COLO668 (cell line): ENCODE measurements at regions not wholly inside any gene's neighbourhood (a gene's known extent, or its start where the extent isn't known, plus 50 kb on each side); places are given as distances from the start of the nearest gene placed in this dataset.
A peak's percentile ranks its signal among the peaks of the same experiment; 100 is the strongest.

Experiments used
- DNase-seq: peaks from one replicate; lab custom pipeline; 2025; ENCODE audit not compliant: unreplicated experiment; lab: John Stamatoyannopoulos, UW

GRCh38 chr14:100463937-100464336 lies 123.3 kb downstream of the BEGAIN start:
- no peak for DNase-seq

GRCh38 chr14:100466111-100466856 lies 120.9 kb downstream of the BEGAIN start:
- DNase-seq = no peak

- no peak for DNase-seq
Observed at GRCh38 chr14:100467046-100467750, 120.0 kb downstream of the BEGAIN start.

- no peak for DNase-seq
Observed at GRCh38 chr14:100467939-100468338, 119.3 kb downstream of the BEGAIN start.

GRCh38 chr14:100468557-100468956 lies 118.7 kb downstream of the BEGAIN start:
- no peak for DNase-seq

- DNase-seq = no peak
Observed at GRCh38 chr14:100469632-100470522, 117.3 kb downstream of the BEGAIN start.

GRCh38 chr14:100470523-100470897 lies 116.7 kb downstream of the BEGAIN start:
- DNase-seq = no peak

GRCh38 chr14:100471441-100472093 lies 115.7 kb downstream of the BEGAIN start:
- peak; percentile 94 for DNase-seq

GRCh38 chr14:100472094-100472455 lies 115.1 kb downstream of the BEGAIN start:
- peak; percentile 98 for DNase-seq

GRCh38 chr14:100472491-100472890 lies 114.7 kb downstream of the BEGAIN start:
- no peak for DNase-seq

- DNase-seq = peak; percentile 69
Observed at GRCh38 chr14:100473249-100473648, 114.0 kb downstream of the BEGAIN start.

GRCh38 chr14:100474196-100474595 lies 113.0 kb downstream of the BEGAIN start:
- DNase-seq = no peak

- no peak for DNase-seq
Observed at GRCh38 chr14:100475268-100475667, 111.9 kb downstream of the BEGAIN start.

- peak; percentile 82 for DNase-seq
Observed at GRCh38 chr14:100476012-100476822, 111.0 kb downstream of the BEGAIN start.

- DNase-seq = no peak
Observed at GRCh38 chr14:100484531-100485267, 102.5 kb downstream of the BEGAIN start.

- DNase-seq = peak; percentile 85
Observed at GRCh38 chr14:100486025-100486828, 101.0 kb downstream of the BEGAIN start.
